B cell (primary cell): ENCODE measurements at regions not wholly inside any gene's neighbourhood (a gene's known extent, or its start where the extent isn't known, plus 50 kb on each side); places are given as distances from the start of the nearest gene placed in this dataset.

Source experiments
- ATAC-seq: fragments of 200-7000 bp; cut with Tn5 transposase; one replicate; pipeline ENCODE4 v1.10.0; 2021; ENCODE audit warnings: low read depth, mild to moderate bottlenecking, moderate number of reproducible peaks, moderate library complexity
- CTCF ChIA-PET: fragments of 350-600 bp; sonication (Branson Sonifier 250); formaldehyde crosslinking; loops from one replicate; lab custom pipeline; 2021; ENCODE audit warnings: antibody characterized with exemption, inconsistent platforms; lab: Charles Lee
- POLR2A ChIA-PET: fragments of 350-600 bp; sonication (Branson Sonifier 250); formaldehyde crosslinking; loops from one replicate; lab custom pipeline; 2021; ENCODE audit warnings: antibody characterized with exemption; lab: Charles Lee
- DNase-seq: peaks from one replicate; pipeline ENCODE4 v3.0.0; 2013
- H2AFZ ChIP-seq: 2 replicates; pipeline ENCODE4 v1.6.1; 2012; ENCODE audit warnings: mild to moderate bottlenecking, low read depth, low read length; ENCODE audit not compliant: insufficient read depth, poor library complexity, severe bottlenecking
- H3K27ac ChIP-seq, 2 donors: 1 replicate in 1 of 2; 2 replicates in 1 of 2; pipeline ENCODE4 v1.5.1; 2012 to 2013; ENCODE audit warnings: low read length in 2 of 2, mild to moderate bottlenecking in 2 of 2, moderate library complexity in 1 of 2
- H3K27me3 ChIP-seq, 4 experiments: fragments of 200-600 bp in 1 of 4; sonication (generic) in 1 of 4; replicated peaks in 1 of 4; 1 replicate in 2 of 4; 2 replicates in 2 of 4; pipeline versions ENCODE4 v1.6.1 to v1.7.0; 2013 to 2016; ENCODE audit warnings: low read length in 3 of 4, mild to moderate bottlenecking in 2 of 4, mixed read lengths in 1 of 4, moderate library complexity in 1 of 4; ENCODE audit not compliant: insufficient read depth in 4 of 4, control insufficient read depth in 3 of 4; ENCODE audit errors: control extremely low read depth in 1 of 4
- H3K36me3 ChIP-seq, 2 experiments: replicated peaks in 1 of 2; 1 replicate in 1 of 2; 2 replicates in 1 of 2; pipeline versions ENCODE4 v1.6.1 to v1.7.1; 2013; ENCODE audit warnings: low read length in 1 of 2; ENCODE audit not compliant: insufficient read depth in 2 of 2, control insufficient read depth in 1 of 2; ENCODE audit errors: control extremely low read depth in 1 of 2, extremely low read depth in 1 of 2
- H3K4me1 ChIP-seq, 2 donors: fragments of 200-600 bp in 1 of 2; sonication (generic) in 1 of 2; 1 replicate in 1 of 2; 2 replicates in 1 of 2; pipeline versions ENCODE4 v1.5.1 to v1.6.1; 2013 to 2017; ENCODE audit warnings: low read length in 2 of 2; ENCODE audit not compliant: control insufficient read depth in 2 of 2, insufficient read depth in 2 of 2
- H3K4me2 ChIP-seq: replicated peaks from 2 replicates; pipeline ENCODE3; 2012; ENCODE audit warnings: mild to moderate bottlenecking, low read depth, low read length; ENCODE audit not compliant: poor library complexity, severe bottlenecking
- H3K4me3 ChIP-seq, 5 experiments: fragments of 200-600 bp in 1 of 5; sonication (generic) in 1 of 5; 1 replicate in 3 of 5; 2 replicates in 2 of 5; pipeline versions ENCODE4 v1.5.1 to v1.7.0; 2011 to 2016; ENCODE audit warnings: low read length in 4 of 5, mild to moderate bottlenecking in 4 of 5, low read depth in 2 of 5, control low read depth in 1 of 5, moderate library complexity in 1 of 5; ENCODE audit not compliant: insufficient read depth in 1 of 5; ENCODE audit errors: control extremely low read depth in 1 of 5, extremely low read depth in 1 of 5
- H3K79me2 ChIP-seq: fragments of 200-600 bp; sonication (generic); one replicate; pipeline ENCODE4 v1.6.0; 2016; ENCODE audit warnings: low read length; ENCODE audit not compliant: control insufficient read depth, insufficient read depth
- H3K9ac ChIP-seq: fragments of 200-600 bp; sonication (generic); 2 replicates; pipeline ENCODE4 v1.6.1; 2017; ENCODE audit warnings: mild to moderate bottlenecking, low read length, moderate library complexity
- H3K9me3 ChIP-seq, 3 donors: one replicate each; pipeline versions ENCODE4 v1.6.1 to v1.7.1; 2013; ENCODE audit warnings: low read length in 2 of 3; ENCODE audit not compliant: control insufficient read depth in 2 of 3, insufficient read depth in 1 of 3; ENCODE audit errors: control extremely low read depth in 1 of 3
- H4K20me1 ChIP-seq: 2 replicates; pipeline ENCODE4 v1.6.0; 2012; ENCODE audit warnings: mild to moderate bottlenecking, low read length; ENCODE audit not compliant: insufficient read depth, control insufficient read depth, poor library complexity, severe bottlenecking
- H3K27ac Mint-ChIP-seq: one replicate; pipeline ENCODE4 v1.8.0; 2021; ENCODE audit warnings: mixed read lengths
- H3K27me3 Mint-ChIP-seq: one replicate; pipeline ENCODE4 v1.8.0; 2021; ENCODE audit warnings: mixed read lengths
- H3K4me1 Mint-ChIP-seq: one replicate; pipeline ENCODE4 v1.8.0; 2021; ENCODE audit warnings: mixed read lengths
- H3K4me3 Mint-ChIP-seq: one replicate; pipeline ENCODE4 v1.8.0; 2021; ENCODE audit warnings: mixed read lengths
- H3K9me3 Mint-ChIP-seq: one replicate; pipeline ENCODE4 v1.8.0; 2022; ENCODE audit warnings: mixed read lengths; ENCODE audit not compliant: insufficient read depth
- EZH2 ChIP-seq: IDR thresholded peaks from 2 replicates; pipeline ENCODE4 v1.6.1; 2012; ENCODE audit warnings: borderline replicate concordance, low read depth, mild to moderate bottlenecking, moderate library complexity, low read length; ENCODE audit not compliant: insufficient read depth, poor library complexity, severe bottlenecking
- WGBS: methylation state at CpG from one replicate; pipeline ENCODE4 v1.1.5; 2013; ENCODE audit warnings: missing lambda C conversion rate; ENCODE audit not compliant: insufficient coverage; 5-methylcytosine and 5-hydroxymethylcytosine counted together
- intact Hi-C: fragments of 100-400 bp; cut with micrococcal nuclease; formaldehyde crosslinking; loops from one replicate; pipeline ENCODE4 v1.10.0; 2022
- TF ChIP-seq, protein P1 (sequence below): fragments of 200-600 bp; IDR thresholded peaks from one replicate; pipeline ENCODE4 v1.8.0; 2022; ENCODE audit warnings: antibody characterized with exemption, mild to moderate bottlenecking

DNA sequence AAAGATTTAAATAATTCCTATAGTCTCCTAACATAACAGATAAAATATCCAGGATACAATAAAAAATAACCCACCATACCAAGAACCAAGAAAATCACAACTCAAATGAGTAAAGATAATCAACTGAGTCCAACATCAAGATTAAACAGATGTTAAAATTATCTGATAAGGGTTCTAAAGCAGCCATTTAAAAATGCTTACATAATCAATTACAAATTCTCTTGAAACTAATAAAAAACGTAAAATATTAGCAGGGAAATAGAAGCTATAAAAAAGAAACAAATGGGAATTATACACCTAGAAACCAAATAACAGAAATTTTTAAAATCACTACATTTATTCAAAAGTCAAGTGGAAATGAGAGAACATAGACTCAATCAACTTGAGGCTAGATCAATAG lies 297.7 kb upstream of the RAB6C start:
- Mint-ChIP-seq H3K27ac (no peak overlapping the region), H3K27me3 (peaks cover 6% of the 10 kb centered on the region), H3K4me3 (no peak overlapping the region), H3K9me3 (no peaks in the 10 kb centered on the region), H3K4me1 (no peaks in the 10 kb centered on the region)
- Histone ChIP-seq H3K27me3 (peaks cover 0 to 6% (median 0%) of the 10 kb centered on the region in 4 experiments), H3K79me2 (no peaks in the 10 kb centered on the region), H3K27ac (no peak overlapping the region), H3K9ac (no peak overlapping the region), H3K4me2 (no peak overlapping the region), H2AFZ (no peak overlapping the region), H3K4me3 (no peak overlapping the region), H3K36me3 (no peaks in the 10 kb centered on the region), H3K9me3 (no peaks in the 10 kb centered on the region), H3K4me1 (no peaks in the 10 kb centered on the region), H4K20me1 (no peaks in the 10 kb centered on the region)
- DNase-seq (no peak), ATAC-seq (no peak)
- no CpG with 5 or more reads among the region's 1 CpG for WGBS
- TF ChIP-seq, protein P1, sequence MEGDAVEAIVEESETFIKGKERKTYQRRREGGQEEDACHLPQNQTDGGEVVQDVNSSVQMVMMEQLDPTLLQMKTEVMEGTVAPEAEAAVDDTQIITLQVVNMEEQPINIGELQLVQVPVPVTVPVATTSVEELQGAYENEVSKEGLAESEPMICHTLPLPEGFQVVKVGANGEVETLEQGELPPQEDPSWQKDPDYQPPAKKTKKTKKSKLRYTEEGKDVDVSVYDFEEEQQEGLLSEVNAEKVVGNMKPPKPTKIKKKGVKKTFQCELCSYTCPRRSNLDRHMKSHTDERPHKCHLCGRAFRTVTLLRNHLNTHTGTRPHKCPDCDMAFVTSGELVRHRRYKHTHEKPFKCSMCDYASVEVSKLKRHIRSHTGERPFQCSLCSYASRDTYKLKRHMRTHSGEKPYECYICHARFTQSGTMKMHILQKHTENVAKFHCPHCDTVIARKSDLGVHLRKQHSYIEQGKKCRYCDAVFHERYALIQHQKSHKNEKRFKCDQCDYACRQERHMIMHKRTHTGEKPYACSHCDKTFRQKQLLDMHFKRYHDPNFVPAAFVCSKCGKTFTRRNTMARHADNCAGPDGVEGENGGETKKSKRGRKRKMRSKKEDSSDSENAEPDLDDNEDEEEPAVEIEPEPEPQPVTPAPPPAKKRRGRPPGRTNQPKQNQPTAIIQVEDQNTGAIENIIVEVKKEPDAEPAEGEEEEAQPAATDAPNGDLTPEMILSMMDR, result no peak
- no peak for TF ChIP-seq EZH2
- ChIA-PET POLR2A (no interaction called here), CTCF (no interaction called here)
- intact Hi-C loops, result no loop called here

DNA sequence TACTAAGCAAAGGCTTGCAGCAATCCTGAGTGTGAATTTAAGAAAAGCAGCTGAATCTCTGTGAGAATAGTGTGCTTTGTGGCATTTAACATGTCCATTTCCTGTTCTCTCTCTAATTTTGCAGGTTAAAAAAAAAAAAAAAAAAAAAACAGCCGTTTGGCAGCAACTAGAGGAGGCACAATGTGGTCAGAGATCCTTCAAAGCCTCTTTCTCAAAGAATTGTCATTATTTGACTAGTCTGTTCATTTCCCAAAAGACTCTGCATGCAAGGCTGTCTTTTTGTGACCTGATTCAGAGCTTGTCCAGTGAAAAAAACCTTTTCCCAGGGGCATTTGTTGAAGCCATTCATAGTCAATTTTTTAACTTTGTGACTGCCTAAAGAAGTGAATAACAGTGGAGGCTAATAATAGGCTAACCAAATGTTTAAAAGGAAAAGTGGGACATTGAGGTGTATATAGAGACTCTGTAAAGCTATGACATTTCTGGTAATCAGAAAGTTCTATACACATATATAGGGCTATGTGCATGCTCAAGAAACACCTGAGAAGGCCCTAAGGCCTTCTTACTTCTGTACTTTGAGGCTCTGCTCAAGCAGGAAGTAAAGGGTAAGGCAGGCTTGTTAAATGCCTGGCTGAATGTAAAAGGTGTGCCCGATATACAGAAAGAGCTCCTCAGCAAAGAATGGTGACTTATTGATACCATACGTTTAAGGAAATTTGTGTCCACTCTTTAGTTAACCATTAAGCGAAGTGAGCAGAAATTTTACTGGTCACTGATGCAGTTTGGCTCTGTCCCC lies 289.6 kb upstream of the RAB6C start:
- Mint-ChIP-seq H3K9me3 (peaks cover 8% of the 10 kb centered on the region), H3K27ac (no peak overlapping the region), H3K4me3 (no peak overlapping the region), H3K4me1 (no peaks in the 10 kb centered on the region), H3K27me3 (peaks cover 18% of the 10 kb centered on the region)
- ATAC-seq (no peak), DNase-seq (no peak)
- Histone ChIP-seq H3K79me2 (no peaks in the 10 kb centered on the region), H3K9ac (no peak overlapping the region), H3K27ac (no peak overlapping the region), H4K20me1 (no peaks in the 10 kb centered on the region), H3K36me3 (no peaks in the 10 kb centered on the region), H3K4me2 (no peak overlapping the region), H2AFZ (no peak overlapping the region), H3K4me3 (no peak overlapping the region), H3K4me1 (no peaks in the 10 kb centered on the region), H3K27me3 (peaks cover 0 to 6% (median 0%) of the 10 kb centered on the region in 4 experiments), H3K9me3 (peaks cover 0 to 1% (median 0%) of the 10 kb centered on the region in 3 donors)
- ChIA-PET POLR2A (no interaction called here), CTCF (no interaction called here)
- TF ChIP-seq, protein P1, result no peak
- no peak for TF ChIP-seq EZH2
- intact Hi-C loops, result no loop called here
- 100% methylated on average over 2 of the region's 4 CpGs for WGBS
